Heart left ventricle (tissue), 13 donors: ENCODE measurements at regions not wholly inside any gene's neighbourhood (a gene's known extent, or its start where the extent isn't known, plus 50 kb on each side); places are given as distances from the start of the nearest gene placed in this dataset.

ENCODE experiments used
- POLR2A ChIP-seq, 2 donors: fragments of 450-650 bp; IDR thresholded peaks; one replicate each; pipeline ENCODE4 v1.6.1; 2017; ENCODE audit warnings: antibody characterized with exemption in 2 of 2, mild to moderate bottlenecking in 2 of 2, moderate library complexity in 2 of 2
- TF ChIP-seq, protein P1 (sequence below), 12 donors: fragments of 200-600 bp; sonication (generic) in 4 of 12; IDR thresholded peaks; one replicate each; pipeline versions ENCODE4 v1.5.0 to v1.8.0; 2018 to 2022; ENCODE audit warnings: antibody characterized with exemption in 12 of 12, mild to moderate bottlenecking in 5 of 12
- donor health status: ischemic (EF 13 %, LVEDD 7.1; RV severe dilation, severe dysfunction).
- donor health status: DM: no; HTN: yes; CAD: no.
- donor health status: DM: no; HTN: no; CAD: no.
- donor health status: ischemic (EF 25% LVEDD 6.9; RV normal size, moderate dysfunction).
- donor health status: ischemic (EF 25% LVEDD 5.7; RV mildly dilated, moderate dysfunction).
- donor health status: ischemic (EF 35%, LVEDD 5.7; RV mildly dilated, moderate dysfunction).
- donor health status: nonischemic (EF 11% LVEDD 7.7; RV severe dilation, severe dysfunction).
- donor health status: DM: yes; HTN: yes; CAD: no.
- donor health status: PGD.
- donor health status: ischemic (EF 29% LVEDD 5.4; RV normal size, mild dysfunction).
- donor health status: nonischemic (EF 23%, LVEDD 6.1; RV moderate dilation, normal function).

DNA sequence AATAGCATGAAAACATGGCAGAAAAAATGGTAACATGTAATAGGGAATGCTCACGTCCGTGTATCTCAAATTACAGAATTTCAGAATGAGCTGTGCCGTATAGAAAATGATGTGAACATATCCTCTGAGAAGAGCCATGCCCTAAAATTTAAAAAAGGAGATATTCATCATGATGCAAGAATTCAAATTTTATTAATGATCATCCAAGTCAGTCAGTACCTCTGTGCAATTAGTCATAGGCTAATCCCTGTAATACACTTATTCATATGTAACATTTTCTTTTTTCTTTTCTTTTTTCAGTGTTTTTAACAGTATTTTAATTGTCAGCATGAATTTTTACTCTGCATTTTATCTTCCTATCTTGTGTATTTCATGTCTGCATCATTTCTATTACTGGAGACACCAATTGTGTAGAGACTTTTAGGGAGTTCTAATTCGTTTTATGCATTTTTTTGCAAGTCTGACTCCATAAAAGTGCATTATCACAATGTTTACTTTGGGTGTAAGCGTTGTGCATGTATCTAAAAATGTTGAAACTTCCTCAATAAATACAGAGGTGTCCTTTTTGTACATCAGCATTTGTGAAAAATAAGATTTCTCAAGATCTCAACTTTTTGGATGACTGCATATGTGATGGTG lies 1103.7 kb upstream of the CELF2 start:
- TF ChIP-seq, protein P1, sequence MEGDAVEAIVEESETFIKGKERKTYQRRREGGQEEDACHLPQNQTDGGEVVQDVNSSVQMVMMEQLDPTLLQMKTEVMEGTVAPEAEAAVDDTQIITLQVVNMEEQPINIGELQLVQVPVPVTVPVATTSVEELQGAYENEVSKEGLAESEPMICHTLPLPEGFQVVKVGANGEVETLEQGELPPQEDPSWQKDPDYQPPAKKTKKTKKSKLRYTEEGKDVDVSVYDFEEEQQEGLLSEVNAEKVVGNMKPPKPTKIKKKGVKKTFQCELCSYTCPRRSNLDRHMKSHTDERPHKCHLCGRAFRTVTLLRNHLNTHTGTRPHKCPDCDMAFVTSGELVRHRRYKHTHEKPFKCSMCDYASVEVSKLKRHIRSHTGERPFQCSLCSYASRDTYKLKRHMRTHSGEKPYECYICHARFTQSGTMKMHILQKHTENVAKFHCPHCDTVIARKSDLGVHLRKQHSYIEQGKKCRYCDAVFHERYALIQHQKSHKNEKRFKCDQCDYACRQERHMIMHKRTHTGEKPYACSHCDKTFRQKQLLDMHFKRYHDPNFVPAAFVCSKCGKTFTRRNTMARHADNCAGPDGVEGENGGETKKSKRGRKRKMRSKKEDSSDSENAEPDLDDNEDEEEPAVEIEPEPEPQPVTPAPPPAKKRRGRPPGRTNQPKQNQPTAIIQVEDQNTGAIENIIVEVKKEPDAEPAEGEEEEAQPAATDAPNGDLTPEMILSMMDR (IDR thresholded peaks at IDR 0.05), result no peak
- no peak for TF ChIP-seq POLR2A (IDR thresholded peaks at IDR 0.05)
